ENCODE measurements at regions not wholly inside any gene's neighbourhood (a gene's known extent, or its start where the extent isn't known, plus 50 kb on each side); places are given as distances from the start of the nearest gene placed in this dataset.
A peak's percentile ranks its signal among the peaks of the same experiment; 100 is the strongest.

- no peaks in the 10 kb centered on the region for H3K36me3 ChIP-seq
- 73 to 83% (median 75%) methylated on average over 3 of the region's 3 CpGs for WGBS, 4 donors
- no peak overlapping the region for H3K27ac ChIP-seq
- H3K4me3 ChIP-seq, result no peak overlapping the region
- no peak for DNase-seq
- intact Hi-C loops (cut with DNase I), result no loop called here
- no peaks in the 10 kb centered on the region for H3K27me3 ChIP-seq
- TF ChIP-seq CTCF (IDR thresholded peaks at IDR 0.05), result no peak
- no peak for TF ChIP-seq POLR2A (IDR thresholded peaks at IDR 0.05)
- H3K9me3 ChIP-seq, result peaks cover 0 to 53% (median 25%) of the 10 kb centered on the region in 12 donors
- no peak for ATAC-seq
- H3K4me1 ChIP-seq, result no peaks in the 10 kb centered on the region
These were observed 173.7 kb downstream of the POM121L12 start for GRCh38 chr7:53209129-53209528.

- no peak for ATAC-seq
- peaks cover 0 to 50% (median 34%) of the 10 kb centered on the region in 12 donors for H3K9me3 ChIP-seq
- TF ChIP-seq POLR2A (IDR thresholded peaks at IDR 0.05) (no peak), CTCF (IDR thresholded peaks at IDR 0.05) (no peak)
- peaks cover 0 to 4% (median 0%) of the 10 kb centered on the region in 9 donors for H3K27me3 ChIP-seq
- intact Hi-C loops (cut with DNase I), result no loop called here
- no peak overlapping the region for H3K4me3 ChIP-seq
- 68 to 78% (median 75%) methylated on average over 1 of the region's 1 CpG for WGBS, 4 donors
- H3K27ac ChIP-seq, result no peak overlapping the region
- H3K4me1 ChIP-seq, result no peaks in the 10 kb centered on the region
- H3K36me3 ChIP-seq, result no peaks in the 10 kb centered on the region
- DNase-seq, result no peak
These were observed 179.0 kb downstream of the POM121L12 start for GRCh38 chr7:53214463-53214862.

DNA sequence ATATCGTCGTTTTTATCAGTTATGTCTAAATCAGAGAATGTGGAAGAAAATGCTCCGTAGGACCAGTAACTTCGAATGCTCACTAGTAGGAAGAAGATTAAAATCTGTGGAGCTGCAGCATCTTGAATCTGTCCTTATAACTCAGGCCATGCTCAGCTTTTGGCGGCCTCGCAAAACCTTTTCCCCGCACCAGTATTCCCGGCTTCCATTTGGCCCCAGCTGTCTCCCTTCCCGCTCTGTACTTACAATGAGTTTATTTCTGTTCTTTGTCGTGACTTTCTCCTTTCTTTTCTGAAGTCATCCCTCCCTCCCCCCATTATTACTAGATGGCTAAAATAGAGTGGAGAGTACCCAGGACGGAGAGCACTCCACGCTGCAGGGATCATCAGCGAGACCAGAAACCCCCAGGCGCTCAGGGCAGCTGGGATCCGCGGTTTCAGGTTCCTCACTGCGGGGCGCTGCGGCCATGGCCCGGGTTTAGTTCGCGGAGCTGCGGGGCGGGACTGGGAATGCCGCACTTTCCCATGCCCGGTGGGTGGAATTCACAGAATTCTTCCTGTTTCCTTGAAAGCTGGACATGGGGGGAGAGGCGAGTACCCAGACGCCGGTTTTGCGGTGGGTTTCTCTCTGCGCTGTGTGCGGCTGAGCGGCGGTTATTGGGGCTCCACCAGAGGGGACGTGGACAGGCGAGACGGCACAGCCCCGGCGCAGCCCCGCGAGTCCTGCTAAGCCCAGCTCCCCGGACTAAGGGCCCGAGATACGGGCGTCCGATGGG, 183.5 kb downstream of the POM121L12 start:
- Histone ChIP-seq H3K27me3 (peaks cover 0 to 4% (median 0%) of the 10 kb centered on the region in 9 donors), H3K27ac (peak overlapping the region in 1 of 12 donors; percentile 14), H3K4me3 (peak overlapping the region in 11 of 12 donors; percentile 31 to 62 (median 46)), H3K36me3 (no peaks in the 10 kb centered on the region), H3K9me3 (peaks cover 0 to 24% (median 20%) of the 10 kb centered on the region in 12 donors), H3K4me1 (no peaks in the 10 kb centered on the region)
- WGBS, 4 donors, result 6 to 20% (median 11%) methylated on average over 29 to 46 of the region's 46 CpGs
- peak in 4 of 5 donors; percentile 12 to 33 (median 26) for DNase-seq
- TF ChIP-seq CTCF (IDR thresholded peaks at IDR 0.05), result peak in 1 of 12 donors; percentile 15
- TF ChIP-seq POLR2A (IDR thresholded peaks at IDR 0.05), result no peak
- peak; percentile 32 to 82 (median 68) for ATAC-seq
- intact Hi-C loops (cut with DNase I), result no loop called here

DNA sequence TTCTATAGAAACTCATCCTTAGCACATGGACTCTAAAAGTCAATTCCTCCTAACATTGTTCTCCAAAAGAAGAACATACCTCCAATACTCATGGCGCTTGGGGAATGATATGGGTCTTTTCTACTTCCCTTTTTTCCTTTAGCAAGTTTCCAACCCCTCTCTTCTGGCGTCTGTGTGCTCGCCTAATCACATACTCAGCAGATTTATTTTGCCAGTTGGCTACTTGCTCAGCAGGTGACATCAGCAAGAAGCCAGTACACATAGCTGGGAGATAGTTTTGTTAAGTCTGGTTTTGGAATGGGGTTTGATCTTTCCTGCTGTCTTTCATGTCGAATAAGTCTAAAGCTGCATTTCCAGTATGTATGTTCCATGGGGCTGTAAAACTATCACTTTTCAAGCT, 193.8 kb downstream of the POM121L12 start:
- TF ChIP-seq CTCF (IDR thresholded peaks at IDR 0.05), result no peak
- no peak for TF ChIP-seq POLR2A (IDR thresholded peaks at IDR 0.05)
- ATAC-seq, result peak in 1 of 4 donors; percentile 34

More for the DNA sequence above, 193.8 kb downstream of the POM121L12 start:
- no peak overlapping the region for H3K4me3 ChIP-seq
- peaks cover 0 to 3% (median 0%) of the 10 kb centered on the region in 12 donors for H3K9me3 ChIP-seq
- 53 to 64% (median 60%) methylated on average over 4 of the region's 4 CpGs for WGBS, 4 donors
- no peaks in the 10 kb centered on the region for H3K27me3 ChIP-seq
- intact Hi-C loops (cut with DNase I), result no loop called here
- no peaks in the 10 kb centered on the region for H3K4me1 ChIP-seq
- H3K36me3 ChIP-seq, result no peaks in the 10 kb centered on the region
- DNase-seq, result no peak
- no peak overlapping the region for H3K27ac ChIP-seq
